Liver (tissue), 8 donors: ENCODE measurements at regions not wholly inside any gene's neighbourhood (a gene's known extent, or its start where the extent isn't known, plus 50 kb on each side); places are given as distances from the start of the nearest gene placed in this dataset.

Experiments used
- DNase-seq: peaks from one replicate; pipeline ENCODE4 v3.0.0-alpha.2; 2017; ENCODE audit warnings: low spot score
- H3K27ac ChIP-seq, 2 donors: one replicate each; pipeline ENCODE4 v1.7.0; 2013; ENCODE audit warnings: inconsistent platforms in 2 of 2, low read length in 2 of 2, control low read depth in 1 of 2, low read depth in 1 of 2, mild to moderate bottlenecking in 1 of 2
- H3K27me3 ChIP-seq, 4 donors: one replicate each; pipeline versions ENCODE4 v1.6.1 to v1.7.0; 2013; ENCODE audit warnings: low read length in 3 of 4, inconsistent platforms in 1 of 4, mild to moderate bottlenecking in 1 of 4, moderate library complexity in 1 of 4; ENCODE audit not compliant: control insufficient read depth in 4 of 4, insufficient read depth in 4 of 4
- H3K36me3 ChIP-seq, 4 donors: one replicate each; pipeline versions ENCODE4 v1.6.1 to v1.7.0; 2013; ENCODE audit warnings: low read length in 3 of 4, mild to moderate bottlenecking in 3 of 4, low read depth in 1 of 4, moderate library complexity in 1 of 4; ENCODE audit not compliant: control insufficient read depth in 4 of 4, insufficient read depth in 3 of 4
- H3K4me1 ChIP-seq, 4 donors: one replicate each; pipeline versions ENCODE4 v1.6.1 to v1.7.0; 2013; ENCODE audit warnings: low read length in 3 of 4, mild to moderate bottlenecking in 3 of 4, moderate library complexity in 1 of 4; ENCODE audit not compliant: control insufficient read depth in 4 of 4, insufficient read depth in 4 of 4
- H3K4me3 ChIP-seq, 3 donors: one replicate each; pipeline versions ENCODE4 v1.6.1 to v1.7.0; 2013; ENCODE audit warnings: low read length in 3 of 3, control low read depth in 1 of 3, low read depth in 1 of 3, mild to moderate bottlenecking in 1 of 3
- H3K9ac ChIP-seq, 2 donors: one replicate each; pipeline ENCODE4 v1.7.0; 2013; ENCODE audit warnings: low read length in 2 of 2, mild to moderate bottlenecking in 2 of 2, moderate library complexity in 2 of 2, control low read depth in 1 of 2, low read depth in 1 of 2
- H3K9me3 ChIP-seq, 4 donors: one replicate each; pipeline versions ENCODE4 v1.6.1 to v1.7.0; 2013; ENCODE audit warnings: low read length in 3 of 4; ENCODE audit not compliant: control insufficient read depth in 4 of 4
- CTCF ChIP-seq: fragments of 150-350 bp; IDR thresholded peaks from 2 replicates; pipeline ENCODE4 v1.5.1; 2017; ENCODE audit warnings: improper control_type of control experiment, low read depth, low read length; ENCODE audit not compliant: missing input control
- EGR1 ChIP-seq, 2 donors: IDR thresholded peaks; 2 replicates each; pipeline ENCODE4 v1.6.1; 2016 to 2018; ENCODE audit warnings: antibody characterized with exemption in 2 of 2, low read depth in 2 of 2
- FOXA1 ChIP-seq: IDR thresholded peaks from 2 replicates; pipeline ENCODE4 v1.6.1; 2016; ENCODE audit warnings: antibody characterized with exemption
- FOXA2 ChIP-seq: IDR thresholded peaks from 2 replicates; pipeline ENCODE4 v1.6.1; 2016; ENCODE audit warnings: antibody characterized with exemption
- GABPA ChIP-seq, 2 donors: IDR thresholded peaks in 1 of 2; conservative IDR thresholded peaks in 1 of 2; 2 replicates each; pipeline ENCODE4 v1.6.1; 2016; ENCODE audit warnings: antibody characterized with exemption in 2 of 2, mild to moderate bottlenecking in 1 of 2, moderate library complexity in 1 of 2
- HNF4A ChIP-seq, 2 donors: conservative IDR thresholded peaks; 2 replicates each; pipeline ENCODE4 v1.6.1; 2016; ENCODE audit warnings: antibody characterized with exemption in 2 of 2, mild to moderate bottlenecking in 2 of 2
- HNF4G ChIP-seq: IDR thresholded peaks from 2 replicates; pipeline ENCODE4 v1.6.1; 2016; ENCODE audit warnings: antibody characterized with exemption
- JUND ChIP-seq, 2 donors: IDR thresholded peaks; 2 replicates each; pipeline ENCODE4 v1.6.1; 2016; ENCODE audit warnings: antibody characterized with exemption in 2 of 2
- MAX ChIP-seq: IDR thresholded peaks from 2 replicates; pipeline ENCODE4 v1.6.1; 2016; ENCODE audit warnings: antibody characterized with exemption
- NR2F2 ChIP-seq: IDR thresholded peaks from 2 replicates; pipeline ENCODE4 v1.6.1; 2016; ENCODE audit warnings: antibody characterized with exemption
- RAD21 ChIP-seq, 2 donors: IDR thresholded peaks; 2 replicates each; pipeline ENCODE4 v1.6.1; 2016; ENCODE audit warnings: antibody characterized with exemption in 2 of 2, mild to moderate bottlenecking in 2 of 2
- RXRA ChIP-seq, 2 donors: IDR thresholded peaks; 2 replicates each; pipeline ENCODE4 v1.6.1; 2017 to 2018; ENCODE audit warnings: antibody characterized with exemption in 2 of 2, mild to moderate bottlenecking in 1 of 2
- SP1 ChIP-seq: IDR thresholded peaks from 2 replicates; pipeline ENCODE4 v1.6.1; 2018; ENCODE audit warnings: antibody characterized with exemption, mild to moderate bottlenecking
- TAF1 ChIP-seq: conservative IDR thresholded peaks from 2 replicates; pipeline ENCODE4 v1.6.1; 2016; ENCODE audit warnings: antibody characterized with exemption, mild to moderate bottlenecking
- YY1 ChIP-seq: IDR thresholded peaks from 2 replicates; pipeline ENCODE4 v1.6.1; 2016; ENCODE audit warnings: antibody characterized with exemption, mild to moderate bottlenecking
- ZBTB33 ChIP-seq: IDR thresholded peaks from 2 replicates; pipeline ENCODE4 v1.6.1; 2016; ENCODE audit warnings: antibody characterized with exemption
- WGBS: extraction: QIAGEN DNeasy Blood & Tissue Kit; methylation state at CpG from one replicate; pipeline ENCODE4 v1.1.7; 2013; 5-methylcytosine and 5-hydroxymethylcytosine counted together
- TF ChIP-seq, protein P1 (sequence below): IDR thresholded peaks from 2 replicates; pipeline ENCODE4 v1.6.1; 2016; ENCODE audit warnings: antibody characterized with exemption, mild to moderate bottlenecking
- TF ChIP-seq, protein P2 (sequence below): IDR thresholded peaks from 2 replicates; pipeline ENCODE4 v1.6.1; 2016; ENCODE audit warnings: antibody characterized with exemption
- donor health status: healthy.
- donor health status: healthy.
- donor health status: healthy.
- donor health status: healthy.
- donor health status: healthy.

- no peak overlapping the region for H3K27ac ChIP-seq
- no peaks in the 10 kb centered on the region for H3K4me1 ChIP-seq
- TF ChIP-seq NR2F2, result no peak
- no peak for TF ChIP-seq YY1
- TF ChIP-seq RAD21 (IDR thresholded peaks at IDR 0.05), result no peak
- no peak for TF ChIP-seq RXRA (IDR thresholded peaks at IDR 0.05)
- no peak for TF ChIP-seq ZBTB33
- no peak for TF ChIP-seq CTCF
- TF ChIP-seq MAX, result no peak
- TF ChIP-seq SP1, result no peak
- H3K27me3 ChIP-seq, result no peaks in the 10 kb centered on the region
- WGBS, result 61% methylated on average over 5 of the region's 5 CpGs
- DNase-seq, result no peak
- H3K9ac ChIP-seq, result no peak overlapping the region
- H3K9me3 ChIP-seq, result no peaks in the 10 kb centered on the region
- H3K4me3 ChIP-seq, result no peak overlapping the region
- no peaks in the 10 kb centered on the region for H3K36me3 ChIP-seq
Observed at GRCh38 chr20:60144974-60145527, 186.8 kb downstream of the CDH26 start.

DNA sequence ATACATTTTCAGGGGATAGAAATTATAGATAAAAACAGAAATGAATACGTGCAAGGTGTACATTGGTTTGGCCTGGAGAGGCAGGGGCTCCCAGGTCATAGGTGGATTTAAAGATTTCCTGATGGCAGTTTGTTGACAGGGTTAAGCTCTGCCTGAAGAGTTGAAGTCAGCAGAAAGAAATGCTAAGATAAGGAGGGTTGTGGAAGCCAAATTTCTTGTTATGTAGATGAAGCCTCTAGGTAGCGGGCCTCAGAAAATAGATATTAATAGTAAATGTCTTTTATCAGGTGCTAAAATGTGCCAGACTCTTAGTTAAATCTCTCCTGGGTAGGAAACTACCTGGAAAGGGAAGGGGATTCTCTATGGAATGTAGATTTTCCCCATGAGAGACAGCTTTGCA, 188.8 kb downstream of the CDH26 start:
- TF ChIP-seq HNF4A (conservative IDR thresholded peaks at IDR 0.05) (no peak), HNF4G (no peak), RAD21 (IDR thresholded peaks at IDR 0.05) (no peak), YY1 (no peak), ZBTB33 (no peak), CTCF (no peak), GABPA (IDR thresholded peaks at IDR 0.05 in 1 of 2, conservative IDR thresholded peaks at IDR 0.05 in 1 of 2) (no peak), TAF1 (no peak), JUND (IDR thresholded peaks at IDR 0.05) (no peak), MAX (no peak), FOXA2 (no peak), NR2F2 (no peak), FOXA1 (no peak), EGR1 (IDR thresholded peaks at IDR 0.05; ENCODE audit: low read depth in 2 of 2) (no peak), SP1 (no peak), RXRA (IDR thresholded peaks at IDR 0.05) (no peak)
- TF ChIP-seq, protein P1, sequence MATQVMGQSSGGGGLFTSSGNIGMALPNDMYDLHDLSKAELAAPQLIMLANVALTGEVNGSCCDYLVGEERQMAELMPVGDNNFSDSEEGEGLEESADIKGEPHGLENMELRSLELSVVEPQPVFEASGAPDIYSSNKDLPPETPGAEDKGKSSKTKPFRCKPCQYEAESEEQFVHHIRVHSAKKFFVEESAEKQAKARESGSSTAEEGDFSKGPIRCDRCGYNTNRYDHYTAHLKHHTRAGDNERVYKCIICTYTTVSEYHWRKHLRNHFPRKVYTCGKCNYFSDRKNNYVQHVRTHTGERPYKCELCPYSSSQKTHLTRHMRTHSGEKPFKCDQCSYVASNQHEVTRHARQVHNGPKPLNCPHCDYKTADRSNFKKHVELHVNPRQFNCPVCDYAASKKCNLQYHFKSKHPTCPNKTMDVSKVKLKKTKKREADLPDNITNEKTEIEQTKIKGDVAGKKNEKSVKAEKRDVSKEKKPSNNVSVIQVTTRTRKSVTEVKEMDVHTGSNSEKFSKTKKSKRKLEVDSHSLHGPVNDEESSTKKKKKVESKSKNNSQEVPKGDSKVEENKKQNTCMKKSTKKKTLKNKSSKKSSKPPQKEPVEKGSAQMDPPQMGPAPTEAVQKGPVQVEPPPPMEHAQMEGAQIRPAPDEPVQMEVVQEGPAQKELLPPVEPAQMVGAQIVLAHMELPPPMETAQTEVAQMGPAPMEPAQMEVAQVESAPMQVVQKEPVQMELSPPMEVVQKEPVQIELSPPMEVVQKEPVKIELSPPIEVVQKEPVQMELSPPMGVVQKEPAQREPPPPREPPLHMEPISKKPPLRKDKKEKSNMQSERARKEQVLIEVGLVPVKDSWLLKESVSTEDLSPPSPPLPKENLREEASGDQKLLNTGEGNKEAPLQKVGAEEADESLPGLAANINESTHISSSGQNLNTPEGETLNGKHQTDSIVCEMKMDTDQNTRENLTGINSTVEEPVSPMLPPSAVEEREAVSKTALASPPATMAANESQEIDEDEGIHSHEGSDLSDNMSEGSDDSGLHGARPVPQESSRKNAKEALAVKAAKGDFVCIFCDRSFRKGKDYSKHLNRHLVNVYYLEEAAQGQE, result no peak
- TF ChIP-seq, protein P2, sequence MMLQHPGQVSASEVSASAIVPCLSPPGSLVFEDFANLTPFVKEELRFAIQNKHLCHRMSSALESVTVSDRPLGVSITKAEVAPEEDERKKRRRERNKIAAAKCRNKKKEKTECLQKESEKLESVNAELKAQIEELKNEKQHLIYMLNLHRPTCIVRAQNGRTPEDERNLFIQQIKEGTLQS, result no peak
- Histone ChIP-seq H3K36me3 (no peaks in the 10 kb centered on the region), H3K9ac (no peak overlapping the region), H3K4me1 (no peaks in the 10 kb centered on the region), H3K9me3 (no peaks in the 10 kb centered on the region), H3K27ac (no peak overlapping the region), H3K4me3 (no peak overlapping the region), H3K27me3 (no peaks in the 10 kb centered on the region)
- no peak for DNase-seq
- WGBS, result 84% methylated on average over 2 of the region's 2 CpGs
